Gastrocnemius medialis (tissue), 4 donors: ENCODE measurements at regions not wholly inside any gene's neighbourhood (a gene's known extent, or its start where the extent isn't known, plus 50 kb on each side); places are given as distances from the start of the nearest gene placed in this dataset.

Experiments
- ATAC-seq, 2 donors: fragments of 150-250 bp; one replicate each; pipeline ENCODE4 v1.9.1; 2016
- DNase-seq, 2 donors: peaks; one replicate each; pipeline ENCODE4 v3.0.0-alpha.2; 2019
- H3K27ac ChIP-seq, 4 donors: fragments of 200-600 bp; sonication (generic); 1 replicate in 1 of 4; 2 replicates in 3 of 4; pipeline ENCODE4 v1.5.1; 2016 to 2018; ENCODE audit warnings: mild to moderate bottlenecking in 2 of 4, moderate library complexity in 1 of 4
- H3K27me3 ChIP-seq, 3 donors: fragments of 200-600 bp; sonication (generic) in 2 of 3; 1 replicate in 1 of 3; 2 replicates in 2 of 3; pipeline versions ENCODE4 v1.5.1 to v1.6.0; 2016 to 2019; ENCODE audit warnings: mild to moderate bottlenecking in 1 of 3, moderate library complexity in 1 of 3
- H3K36me3 ChIP-seq, 2 donors: fragments of 200-600 bp; sonication (generic) in 1 of 2; one replicate each; pipeline ENCODE4 v1.5.1; 2017 to 2018
- H3K4me1 ChIP-seq, 2 donors: fragments of 200-600 bp; sonication (generic) in 1 of 2; one replicate each; pipeline ENCODE4 v1.5.1; 2016 to 2017; ENCODE audit warnings: mild to moderate bottlenecking in 2 of 2
- H3K4me3 ChIP-seq, 4 donors: fragments of 200-600 bp; sonication (generic) in 3 of 4; 1 replicate in 1 of 4; 2 replicates in 3 of 4; pipeline ENCODE4 v1.5.1; 2016 to 2019; ENCODE audit warnings: mild to moderate bottlenecking in 2 of 4
- H3K9me3 ChIP-seq, 3 donors: fragments of 200-600 bp; sonication (generic) in 2 of 3; 1 replicate in 1 of 3; 2 replicates in 2 of 3; pipeline ENCODE4 v1.5.1; 2016 to 2019
- CTCF ChIP-seq, 5 experiments: fragments of 450-650 bp in 3 of 5; fragments of 200-600 bp in 2 of 5; sonication (generic) in 2 of 5; IDR thresholded peaks in 4 of 5; conservative IDR thresholded peaks in 1 of 5; 1 replicate in 4 of 5; 2 replicates in 1 of 5; pipeline ENCODE4 v1.5.1; 2016 to 2019; ENCODE audit warnings: antibody characterized with exemption in 5 of 5, mild to moderate bottlenecking in 3 of 5, moderate library complexity in 3 of 5
- POLR2A ChIP-seq, 2 donors: fragments of 450-650 bp; IDR thresholded peaks; one replicate each; pipeline ENCODE4 v1.6.1; 2017; ENCODE audit warnings: antibody characterized with exemption in 2 of 2, mild to moderate bottlenecking in 2 of 2, moderate library complexity in 2 of 2
- in situ Hi-C, 4 donors: fragments of 200-750 bp; cut with MboI; loops; one replicate each; pipeline versions ENCODE4 v1.15.0 to v1.8.0; 2017; ENCODE audit warnings: low sequenced_read_pairs in 4 of 4
- intact Hi-C: fragments of 100-400 bp; cut with DNase I; formaldehyde crosslinking; loops from one replicate; pipeline ENCODE4 v1.15.1; 2023; ENCODE audit warnings: low total_unique reads

DNA sequence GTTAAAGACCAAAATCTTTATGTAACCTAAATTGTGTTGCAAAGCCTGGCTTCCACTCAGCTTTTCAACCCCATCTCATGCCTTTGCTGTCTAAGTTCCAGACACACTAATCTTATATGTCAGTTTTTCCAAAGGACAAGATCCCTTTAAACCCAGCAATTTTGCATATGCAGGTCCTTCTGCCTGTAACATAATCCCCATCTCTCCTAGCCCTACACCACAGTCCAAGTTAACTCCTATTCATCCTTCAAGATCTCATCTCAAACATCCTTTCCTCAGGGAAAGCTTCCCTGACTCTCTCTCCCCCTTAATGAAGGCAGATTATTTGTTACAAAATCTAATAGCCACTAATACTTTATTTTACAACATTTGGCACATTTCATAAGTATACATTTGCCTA lies 366.3 kb downstream of the PLPP3 start:
- in situ Hi-C loops: no loop called here
- H3K9me3 ChIP-seq: no peaks in the 10 kb centered on the region
- no peaks in the 10 kb centered on the region for H3K4me1 ChIP-seq
- H3K36me3 ChIP-seq: no peaks in the 10 kb centered on the region
- DNase-seq: no peak
- H3K4me3 ChIP-seq: no peak overlapping the region
- intact Hi-C loops: no loop called here
- H3K27me3 ChIP-seq: no peaks in the 10 kb centered on the region
- TF ChIP-seq POLR2A (IDR thresholded peaks at IDR 0.05) (no peak), CTCF (IDR thresholded peaks at IDR 0.05 in 4 of 5, conservative IDR thresholded peaks at IDR 0.05 in 1 of 5) (no peak)
- ATAC-seq: no peak
- no peak overlapping the region for H3K27ac ChIP-seq

DNA sequence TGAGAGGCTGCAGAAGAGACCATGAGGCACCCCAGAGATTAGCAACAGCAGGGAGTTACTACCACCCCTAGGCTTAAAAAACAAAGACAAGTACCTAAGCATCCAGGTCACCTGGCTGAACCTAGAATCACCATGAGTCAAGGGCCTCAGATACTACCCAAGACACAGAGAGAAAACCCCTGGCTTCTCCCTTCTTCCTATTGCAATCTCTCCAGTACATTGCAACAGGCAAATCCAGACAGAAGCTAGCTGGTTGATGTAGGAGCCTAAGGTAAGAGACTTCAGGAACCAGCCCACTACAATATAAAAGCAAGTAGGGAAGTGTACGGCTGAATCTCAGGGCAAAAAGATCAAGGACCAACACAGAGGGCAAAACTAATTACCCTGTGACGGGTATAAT lies 367.2 kb downstream of the PLPP3 start:
- Histone ChIP-seq H3K4me3 (no peak overlapping the region), H3K9me3 (no peaks in the 10 kb centered on the region), H3K27me3 (no peaks in the 10 kb centered on the region), H3K36me3 (no peaks in the 10 kb centered on the region), H3K4me1 (no peaks in the 10 kb centered on the region), H3K27ac (no peak overlapping the region)
- intact Hi-C loops: no loop called here
- DNase-seq (no peak), ATAC-seq (no peak)
- no peak for TF ChIP-seq POLR2A (IDR thresholded peaks at IDR 0.05)
- no peak for TF ChIP-seq CTCF (IDR thresholded peaks at IDR 0.05 in 4 of 5, conservative IDR thresholded peaks at IDR 0.05 in 1 of 5)
- in situ Hi-C loops: no loop called here

DNA sequence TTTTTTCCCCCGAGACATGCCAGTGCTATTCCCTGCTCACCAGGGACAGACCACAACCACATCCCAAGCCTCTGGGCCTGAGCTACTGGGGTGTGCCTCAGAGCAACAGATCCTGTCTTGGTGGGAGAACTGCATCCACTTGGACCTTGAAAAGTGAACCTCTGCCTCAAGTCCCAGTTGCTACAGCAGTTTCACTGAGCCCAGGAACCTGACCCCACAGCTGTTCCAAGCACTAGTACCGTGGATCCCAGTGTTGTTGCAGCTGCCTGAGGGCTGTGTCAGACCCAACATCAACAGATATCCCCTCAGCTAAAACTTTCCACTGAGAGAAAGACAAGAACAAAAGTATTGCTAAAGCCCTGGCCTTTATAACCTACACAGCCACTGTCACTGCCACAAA lies 373.0 kb downstream of the PLPP3 start:
- Histone ChIP-seq H3K27me3 (no peaks in the 10 kb centered on the region), H3K36me3 (no peaks in the 10 kb centered on the region), H3K27ac (no peak overlapping the region), H3K9me3 (no peaks in the 10 kb centered on the region), H3K4me1 (peaks cover 0 to 4% of the 10 kb centered on the region in 2 donors), H3K4me3 (no peak overlapping the region)
- in situ Hi-C loops: no loop called here
- no peak for TF ChIP-seq CTCF (IDR thresholded peaks at IDR 0.05 in 4 of 5, conservative IDR thresholded peaks at IDR 0.05 in 1 of 5)
- no peak for TF ChIP-seq POLR2A (IDR thresholded peaks at IDR 0.05)
- ATAC-seq (no peak), DNase-seq (no peak)
- intact Hi-C loops: no loop called here

GRCh38 chr1:56204206-56204605 lies 375.2 kb downstream of the PLPP3 start:
- Histone ChIP-seq H3K27ac (no peak overlapping the region), H3K27me3 (no peaks in the 10 kb centered on the region), H3K9me3 (no peaks in the 10 kb centered on the region), H3K36me3 (no peaks in the 10 kb centered on the region), H3K4me3 (no peak overlapping the region), H3K4me1 (peaks cover 16 to 24% of the 10 kb centered on the region in 2 donors)
- TF ChIP-seq CTCF (IDR thresholded peaks at IDR 0.05 in 4 of 5, conservative IDR thresholded peaks at IDR 0.05 in 1 of 5) (no peak), POLR2A (IDR thresholded peaks at IDR 0.05) (no peak)
- DNase-seq (no peak), ATAC-seq (no peak)
- intact Hi-C loops (no loop called here), in situ Hi-C loops (no loop called here)

- Histone ChIP-seq H3K27ac (no peak overlapping the region), H3K4me1 (peaks cover 25 to 36% of the 10 kb centered on the region in 2 donors), H3K27me3 (no peaks in the 10 kb centered on the region), H3K9me3 (no peaks in the 10 kb centered on the region), H3K36me3 (no peaks in the 10 kb centered on the region), H3K4me3 (no peak overlapping the region)
- ATAC-seq (no peak), DNase-seq (no peak)
- intact Hi-C loops: no loop called here
- no peak for TF ChIP-seq CTCF (IDR thresholded peaks at IDR 0.05 in 4 of 5, conservative IDR thresholded peaks at IDR 0.05 in 1 of 5)
- no peak for TF ChIP-seq POLR2A (IDR thresholded peaks at IDR 0.05)
- in situ Hi-C loops: no loop called here
Observed at GRCh38 chr1:56202796-56203492, 376.4 kb downstream of the PLPP3 start.
